Spinal cord (tissue), 9 donors: ENCODE measurements at regions not wholly inside any gene's neighbourhood (a gene's known extent, or its start where the extent isn't known, plus 50 kb on each side); places are given as distances from the start of the nearest gene placed in this dataset.

Source experiments
- DNase-seq, 6 donors: peaks; one replicate each; pipeline versions ENCODE4 v3.0.0 to v3.0.0-alpha.2; 2013 to 2015; ENCODE audit warnings: low spot score in 6 of 6, low read depth in 4 of 6
- H3K27ac ChIP-seq: one replicate; pipeline ENCODE4 v1.5.1; 2013; ENCODE audit warnings: low read depth, low read length, control low read depth
- H3K27me3 ChIP-seq: one replicate; pipeline ENCODE4 v1.6.1; 2013; ENCODE audit warnings: low read length; ENCODE audit not compliant: control insufficient read depth, insufficient read depth
- H3K36me3 ChIP-seq: one replicate; pipeline ENCODE4 v1.6.1; 2013; ENCODE audit warnings: low read length; ENCODE audit not compliant: control insufficient read depth, insufficient read depth
- H3K4me1 ChIP-seq: one replicate; pipeline ENCODE4 v1.6.1; 2013; ENCODE audit warnings: low read length; ENCODE audit not compliant: control insufficient read depth, insufficient read depth
- H3K4me3 ChIP-seq: one replicate; pipeline ENCODE4 v1.5.1; 2013; ENCODE audit warnings: low read depth, low read length, control low read depth
- H3K9me3 ChIP-seq: one replicate; pipeline ENCODE4 v1.6.1; 2013; ENCODE audit warnings: low read length; ENCODE audit not compliant: control insufficient read depth, insufficient read depth
- WGBS: methylation state at CpG from one replicate; pipeline ENCODE4 v1.1.5; 2013; ENCODE audit warnings: missing lambda C conversion rate; ENCODE audit not compliant: insufficient coverage; 5-methylcytosine and 5-hydroxymethylcytosine counted together
- donor health status: healthy.

GRCh38 chr7:117992635-117993376 lies 119.6 kb upstream of the CTTNBP2 start:
- WGBS: no CpG with 5 or more reads among the region's 1 CpG
- no peak overlapping the region for H3K4me3 ChIP-seq
- no peaks in the 10 kb centered on the region for H3K36me3 ChIP-seq
- H3K9me3 ChIP-seq: no peaks in the 10 kb centered on the region
- no peak for DNase-seq
- no peaks in the 10 kb centered on the region for H3K4me1 ChIP-seq
- H3K27me3 ChIP-seq: no peaks in the 10 kb centered on the region
- H3K27ac ChIP-seq: no peak overlapping the region

- Histone ChIP-seq H3K27ac (no peak overlapping the region), H3K4me3 (no peak overlapping the region), H3K4me1 (no peaks in the 10 kb centered on the region), H3K27me3 (no peaks in the 10 kb centered on the region), H3K36me3 (no peaks in the 10 kb centered on the region), H3K9me3 (no peaks in the 10 kb centered on the region)
- DNase-seq: peak in 4 of 6 donors; percentile 30 to 83 (median 50)
Measured at GRCh38 chr7:117993377-117994003, 120.2 kb upstream of the CTTNBP2 start.

GRCh38 chr7:117995850-117996650 lies 122.8 kb upstream of the CTTNBP2 start:
- 92% methylated on average over 3 of the region's 8 CpGs for WGBS
- no peaks in the 10 kb centered on the region for H3K27me3 ChIP-seq
- H3K27ac ChIP-seq: no peak overlapping the region
- H3K36me3 ChIP-seq: no peaks in the 10 kb centered on the region
- no peaks in the 10 kb centered on the region for H3K9me3 ChIP-seq
- H3K4me1 ChIP-seq: no peaks in the 10 kb centered on the region
- no peak overlapping the region for H3K4me3 ChIP-seq
- no peak for DNase-seq

DNA sequence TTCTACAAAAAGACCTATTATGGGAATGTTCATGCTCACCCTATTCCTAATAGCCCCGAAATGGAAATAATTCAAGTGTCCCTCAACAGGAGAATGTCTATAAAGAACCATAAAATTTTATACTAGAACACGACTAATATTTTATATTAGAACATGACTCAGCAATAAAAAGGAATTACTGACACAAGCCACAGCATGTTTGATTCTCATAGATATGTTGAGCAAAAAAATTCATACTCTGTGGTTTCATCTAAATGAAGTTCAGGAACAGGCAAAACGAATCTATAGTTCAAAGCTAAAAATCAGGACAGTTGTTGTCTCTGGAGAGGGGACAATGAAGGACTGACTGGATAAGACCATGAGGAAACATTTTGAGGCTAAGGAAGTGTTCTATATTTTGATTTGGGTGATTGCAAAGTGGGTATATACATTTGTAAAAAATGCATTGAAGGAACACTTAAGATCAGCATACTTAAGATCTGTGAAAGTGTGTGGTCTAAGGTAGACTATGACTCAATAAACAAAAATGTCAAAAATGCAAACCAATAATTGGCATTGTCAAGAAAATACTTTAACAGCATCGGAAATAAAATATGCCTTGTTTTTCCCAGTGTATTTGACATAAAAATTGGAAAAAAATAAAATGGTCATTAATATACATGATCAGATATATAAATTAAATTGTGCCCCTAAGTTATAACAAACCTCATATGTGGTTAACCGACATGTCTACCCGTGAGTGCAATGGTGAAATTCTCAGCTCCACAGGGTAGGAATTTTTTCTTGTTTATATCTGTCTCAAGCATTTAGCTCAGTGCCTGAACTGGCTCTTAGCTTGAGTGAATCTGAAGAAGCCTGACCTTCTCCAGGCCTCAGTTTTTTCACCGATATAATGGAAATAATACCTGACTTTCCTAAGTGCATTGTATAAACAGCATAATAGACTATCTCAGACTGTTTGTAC lies 124.9 kb upstream of the CTTNBP2 start:
- Histone ChIP-seq H3K9me3 (no peaks in the 10 kb centered on the region), H3K4me1 (no peaks in the 10 kb centered on the region), H3K4me3 (no peak overlapping the region), H3K36me3 (no peaks in the 10 kb centered on the region), H3K27me3 (no peaks in the 10 kb centered on the region), H3K27ac (no peak overlapping the region)
- WGBS: 80% methylated on average over 1 of the region's 7 CpGs
- no peak for DNase-seq

- H3K36me3 ChIP-seq: no peaks in the 10 kb centered on the region
- H3K27ac ChIP-seq: no peak overlapping the region
- 93% methylated on average over 3 of the region's 6 CpGs for WGBS
- no peaks in the 10 kb centered on the region for H3K27me3 ChIP-seq
- no peak overlapping the region for H3K4me3 ChIP-seq
- no peaks in the 10 kb centered on the region for H3K4me1 ChIP-seq
- no peaks in the 10 kb centered on the region for H3K9me3 ChIP-seq
- peak in 1 of 6 donors; percentile 24 for DNase-seq
Measured at GRCh38 chr7:118000480-118001202, 127.4 kb upstream of the CTTNBP2 start.

DNA sequence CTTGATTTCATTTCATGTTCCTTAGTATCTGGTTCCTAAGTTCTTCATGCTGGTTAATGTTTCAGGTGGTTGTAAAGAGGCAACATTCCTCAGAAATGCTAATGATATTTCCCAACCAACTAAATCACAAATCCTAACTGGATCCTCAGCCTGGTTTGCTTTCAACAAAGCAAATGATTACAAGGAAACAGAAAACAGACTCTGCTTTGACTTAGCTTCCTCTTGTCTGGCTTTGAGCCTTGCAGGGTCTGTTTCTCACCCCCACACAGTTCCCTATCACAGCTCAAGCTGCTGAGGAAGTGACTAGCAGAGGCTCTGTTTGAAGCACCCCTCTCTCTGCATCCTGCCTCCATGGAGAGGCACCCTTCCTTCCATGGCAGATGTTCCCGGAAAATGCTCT lies 130.2 kb upstream of the CTTNBP2 start:
- no peaks in the 10 kb centered on the region for H3K9me3 ChIP-seq
- H3K27me3 ChIP-seq: peaks cover 4% of the 10 kb centered on the region
- no peak overlapping the region for H3K27ac ChIP-seq
- no peaks in the 10 kb centered on the region for H3K4me1 ChIP-seq
- no peak overlapping the region for H3K4me3 ChIP-seq
- WGBS: 77% methylated on average over 1 of the region's 1 CpG
- no peaks in the 10 kb centered on the region for H3K36me3 ChIP-seq
- DNase-seq: peak in 2 of 6 donors; percentile 28 to 76

GRCh38 chr7:118005026-118005425 lies 131.8 kb upstream of the CTTNBP2 start:
- H3K27ac ChIP-seq: no peak overlapping the region
- peaks cover 4% of the 10 kb centered on the region for H3K27me3 ChIP-seq
- no peaks in the 10 kb centered on the region for H3K9me3 ChIP-seq
- peak; percentile 26 to 93 (median 49) for DNase-seq
- H3K36me3 ChIP-seq: no peaks in the 10 kb centered on the region
- no peaks in the 10 kb centered on the region for H3K4me1 ChIP-seq
- H3K4me3 ChIP-seq: no peak overlapping the region
- 4% methylated on average over 4 of the region's 4 CpGs for WGBS

- peaks cover 4% of the 10 kb centered on the region for H3K27me3 ChIP-seq
- no peaks in the 10 kb centered on the region for H3K9me3 ChIP-seq
- 89% methylated on average over 1 of the region's 5 CpGs for WGBS
- no peaks in the 10 kb centered on the region for H3K4me1 ChIP-seq
- DNase-seq: no peak
- H3K36me3 ChIP-seq: no peaks in the 10 kb centered on the region
- no peak overlapping the region for H3K4me3 ChIP-seq
- no peak overlapping the region for H3K27ac ChIP-seq
Measured at GRCh38 chr7:118006979-118007378, 133.7 kb upstream of the CTTNBP2 start.
